Nephron (organoid): ENCODE measurements at regions not wholly inside any gene's neighbourhood (a gene's known extent, or its start where the extent isn't known, plus 50 kb on each side); places are given as distances from the start of the nearest gene placed in this dataset.

Experiments used
- H3K27ac Mint-ChIP-seq, 3 experiments: 2 replicates each; pipeline ENCODE4 v1.8.0; 2020; ENCODE audit warnings: mixed read lengths in 3 of 3, mild to moderate bottlenecking in 2 of 3, moderate library complexity in 1 of 3
- H3K27me3 Mint-ChIP-seq: 2 replicates; pipeline ENCODE4 v1.8.0; 2021; ENCODE audit warnings: low read depth, mild to moderate bottlenecking, moderate library complexity, mixed read lengths
- H3K36me3 Mint-ChIP-seq: 2 replicates; pipeline ENCODE4 v1.8.0; 2020; ENCODE audit warnings: low read depth, mixed read lengths
- H3K4me1 Mint-ChIP-seq: 2 replicates; pipeline ENCODE4 v1.8.0; 2020; ENCODE audit warnings: mixed read lengths
- H3K4me3 Mint-ChIP-seq, 3 experiments: 2 replicates each; pipeline ENCODE4 v1.8.0; 2020; ENCODE audit warnings: mild to moderate bottlenecking in 3 of 3, mixed read lengths in 3 of 3, moderate library complexity in 2 of 3
- H3K9me3 Mint-ChIP-seq: 2 replicates; pipeline ENCODE4 v1.8.0; 2020; ENCODE audit warnings: mixed read lengths
- CTCF ChIP-seq, 3 experiments: fragments of 200-600 bp; sonication (generic); IDR thresholded peaks; one replicate each; pipeline ENCODE4 v1.5.0; 2021; ENCODE audit warnings: antibody characterized with exemption in 3 of 3; ENCODE audit not compliant: unreplicated experiment in 3 of 3

- TF ChIP-seq CTCF (IDR thresholded peaks at IDR 0.05; ENCODE audit: unreplicated experiment in 3 of 3) = no peak
These were observed 121.8 kb upstream of the ELL2 start for GRCh38 chr5:96083361-96083881.

GRCh38 chr5:96081276-96081858, 119.7 kb upstream of the ELL2 start:
- Mint-ChIP-seq H3K36me3 (no peaks in the 10 kb centered on the region), H3K27me3 (peaks cover 10% of the 10 kb centered on the region)
- TF ChIP-seq CTCF (IDR thresholded peaks at IDR 0.05; ENCODE audit: unreplicated experiment in 3 of 3) = no peak

More at GRCh38 chr5:96083361-96083881, 121.8 kb upstream of the ELL2 start:
- H3K27ac Mint-ChIP-seq = peak overlapping the region in 1 of 3 experiments; percentile 25
- peaks cover 14% of the 10 kb centered on the region for H3K27me3 Mint-ChIP-seq
- no peaks in the 10 kb centered on the region for H3K9me3 Mint-ChIP-seq
- H3K4me1 Mint-ChIP-seq = no peaks in the 10 kb centered on the region
- no peaks in the 10 kb centered on the region for H3K36me3 Mint-ChIP-seq
- no peak overlapping the region for H3K4me3 Mint-ChIP-seq

GRCh38 chr5:96080557-96080956, 118.9 kb upstream of the ELL2 start:
- no peaks in the 10 kb centered on the region for H3K36me3 Mint-ChIP-seq
- no peak overlapping the region for H3K4me3 Mint-ChIP-seq
- no peaks in the 10 kb centered on the region for H3K9me3 Mint-ChIP-seq
- H3K4me1 Mint-ChIP-seq = no peaks in the 10 kb centered on the region
- H3K27ac Mint-ChIP-seq = no peak overlapping the region
- H3K27me3 Mint-ChIP-seq = peaks cover 10% of the 10 kb centered on the region
- no peak for TF ChIP-seq CTCF (IDR thresholded peaks at IDR 0.05; ENCODE audit: unreplicated experiment in 3 of 3)

More at GRCh38 chr5:96081276-96081858, 119.7 kb upstream of the ELL2 start:
- Mint-ChIP-seq H3K4me3 (no peak overlapping the region), H3K4me1 (no peaks in the 10 kb centered on the region), H3K27ac (no peak overlapping the region), H3K9me3 (no peaks in the 10 kb centered on the region)

- Mint-ChIP-seq H3K4me3 (no peak overlapping the region), H3K36me3 (no peaks in the 10 kb centered on the region)
These were observed 118.3 kb upstream of the ELL2 start for GRCh38 chr5:96079962-96080361.

GRCh38 chr5:96079075-96079474, 117.4 kb upstream of the ELL2 start:
- no peak for TF ChIP-seq CTCF (IDR thresholded peaks at IDR 0.05; ENCODE audit: unreplicated experiment in 3 of 3)
- no peaks in the 10 kb centered on the region for H3K4me1 Mint-ChIP-seq
- peaks cover 10% of the 10 kb centered on the region for H3K27me3 Mint-ChIP-seq
- no peaks in the 10 kb centered on the region for H3K9me3 Mint-ChIP-seq
- H3K36me3 Mint-ChIP-seq = no peaks in the 10 kb centered on the region
- H3K4me3 Mint-ChIP-seq = no peak overlapping the region
- no peak overlapping the region for H3K27ac Mint-ChIP-seq

More at GRCh38 chr5:96079962-96080361, 118.3 kb upstream of the ELL2 start:
- no peak for TF ChIP-seq CTCF (IDR thresholded peaks at IDR 0.05; ENCODE audit: unreplicated experiment in 3 of 3)
- Mint-ChIP-seq H3K9me3 (no peaks in the 10 kb centered on the region), H3K27me3 (peaks cover 10% of the 10 kb centered on the region), H3K4me1 (no peaks in the 10 kb centered on the region), H3K27ac (no peak overlapping the region)

- Mint-ChIP-seq H3K36me3 (no peaks in the 10 kb centered on the region), H3K27me3 (peaks cover 9% of the 10 kb centered on the region), H3K4me1 (no peaks in the 10 kb centered on the region), H3K9me3 (no peaks in the 10 kb centered on the region), H3K27ac (no peak overlapping the region), H3K4me3 (no peak overlapping the region)
- TF ChIP-seq CTCF (IDR thresholded peaks at IDR 0.05; ENCODE audit: unreplicated experiment in 3 of 3) = no peak
These were observed 114.8 kb upstream of the ELL2 start for GRCh38 chr5:96076451-96076850.
